ENCODE measurements at regions not wholly inside any gene's neighbourhood (a gene's known extent, or its start where the extent isn't known, plus 50 kb on each side); places are given as distances from the start of the nearest gene placed in this dataset.

DNA sequence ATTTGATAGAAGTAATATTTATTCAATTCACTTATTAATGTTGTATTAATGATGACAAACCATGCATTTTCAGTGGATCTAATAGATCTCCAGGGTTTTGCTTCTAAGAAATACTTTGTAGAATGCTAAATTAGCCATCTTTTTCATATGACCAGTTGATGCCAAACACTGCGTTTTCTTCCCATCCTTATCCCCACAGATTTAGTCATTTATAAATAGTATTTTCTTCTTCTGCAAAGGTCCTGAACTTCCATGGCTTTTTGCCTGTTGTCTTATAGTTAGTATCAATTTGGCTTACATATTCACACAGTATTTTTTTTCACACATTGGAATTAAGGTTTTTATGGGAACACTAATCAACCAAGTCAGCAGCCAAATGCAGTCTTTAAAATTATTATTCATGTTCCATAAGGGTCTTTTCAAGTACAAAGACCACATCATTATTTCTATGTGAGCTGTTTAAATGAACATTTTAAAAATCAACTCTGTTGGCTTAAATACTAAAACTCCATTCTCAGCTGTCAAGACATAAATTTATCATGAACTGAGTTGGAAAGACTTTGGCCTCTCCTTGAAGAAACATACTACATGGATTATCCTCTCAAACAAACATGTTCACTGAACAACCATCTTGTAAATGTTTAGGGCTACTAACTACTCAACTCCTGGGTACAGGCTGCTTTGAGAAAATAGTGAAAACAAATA, 1278.4 kb upstream of the FLRT2 start:
- TF ChIP-seq, protein P1, sequence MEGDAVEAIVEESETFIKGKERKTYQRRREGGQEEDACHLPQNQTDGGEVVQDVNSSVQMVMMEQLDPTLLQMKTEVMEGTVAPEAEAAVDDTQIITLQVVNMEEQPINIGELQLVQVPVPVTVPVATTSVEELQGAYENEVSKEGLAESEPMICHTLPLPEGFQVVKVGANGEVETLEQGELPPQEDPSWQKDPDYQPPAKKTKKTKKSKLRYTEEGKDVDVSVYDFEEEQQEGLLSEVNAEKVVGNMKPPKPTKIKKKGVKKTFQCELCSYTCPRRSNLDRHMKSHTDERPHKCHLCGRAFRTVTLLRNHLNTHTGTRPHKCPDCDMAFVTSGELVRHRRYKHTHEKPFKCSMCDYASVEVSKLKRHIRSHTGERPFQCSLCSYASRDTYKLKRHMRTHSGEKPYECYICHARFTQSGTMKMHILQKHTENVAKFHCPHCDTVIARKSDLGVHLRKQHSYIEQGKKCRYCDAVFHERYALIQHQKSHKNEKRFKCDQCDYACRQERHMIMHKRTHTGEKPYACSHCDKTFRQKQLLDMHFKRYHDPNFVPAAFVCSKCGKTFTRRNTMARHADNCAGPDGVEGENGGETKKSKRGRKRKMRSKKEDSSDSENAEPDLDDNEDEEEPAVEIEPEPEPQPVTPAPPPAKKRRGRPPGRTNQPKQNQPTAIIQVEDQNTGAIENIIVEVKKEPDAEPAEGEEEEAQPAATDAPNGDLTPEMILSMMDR (IDR thresholded peaks at IDR 0.05; ENCODE audit: low read depth, low read length): no peak
- TF ChIP-seq POLR2A (IDR thresholded peaks at IDR 0.05; ENCODE audit: extremely low read depth, insufficient read length): no peak
- TF ChIP-seq, protein P2, sequence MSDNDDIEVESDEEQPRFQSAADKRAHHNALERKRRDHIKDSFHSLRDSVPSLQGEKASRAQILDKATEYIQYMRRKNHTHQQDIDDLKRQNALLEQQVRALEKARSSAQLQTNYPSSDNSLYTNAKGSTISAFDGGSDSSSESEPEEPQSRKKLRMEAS (IDR thresholded peaks at IDR 0.05; ENCODE audit: low read depth, low read length): no peak
- no peak for TF ChIP-seq MYC (IDR thresholded peaks at IDR 0.05; ENCODE audit: low read depth, low read length)

All from NB4 (cell line).